ENCODE measurements at regions not wholly inside any gene's neighbourhood (a gene's known extent, or its start where the extent isn't known, plus 50 kb on each side); places are given as distances from the start of the nearest gene placed in this dataset.

GRCh38 chr4:110826656-110827055 lies 203.8 kb upstream of the PITX2 start:
- no peak for TF ChIP-seq CTCF (conservative IDR thresholded peaks at IDR 0.05; ENCODE audit: low read depth, low read length)
- no peak overlapping the region for H2AFZ ChIP-seq (ENCODE audit: low read depth)
- H3K27ac ChIP-seq = no peak overlapping the region
- H3K36me3 ChIP-seq (ENCODE audit: insufficient read depth) = no peaks in the 10 kb centered on the region
- no peak overlapping the region for H3K4me2 ChIP-seq
- no peaks in the 10 kb centered on the region for H3K4me1 ChIP-seq (ENCODE audit: low read depth, poor library complexity, severe bottlenecking)
- no peak overlapping the region for H3K9ac ChIP-seq
- no peaks in the 10 kb centered on the region for H4K20me1 ChIP-seq (ENCODE audit: insufficient read depth)
- no peaks in the 10 kb centered on the region for H3K79me2 ChIP-seq (ENCODE audit: insufficient read depth, low read depth)
- no peak overlapping the region for H3K4me3 ChIP-seq (IDR thresholded peaks at IDR 0.05; ENCODE audit: insufficient read depth, low read depth, low read length)
- no peaks in the 10 kb centered on the region for H3K27me3 ChIP-seq (ENCODE audit: insufficient read depth, low read depth)

GRCh38 chr4:110830461-110830860 lies 207.6 kb upstream of the PITX2 start:
- Histone ChIP-seq H3K4me2 (no peak overlapping the region), H3K4me3 (IDR thresholded peaks at IDR 0.05; ENCODE audit: insufficient read depth, low read depth, low read length) (no peak overlapping the region), H3K9ac (no peak overlapping the region), H3K36me3 (ENCODE audit: insufficient read depth) (no peaks in the 10 kb centered on the region), H3K4me1 (ENCODE audit: low read depth, poor library complexity, severe bottlenecking) (no peaks in the 10 kb centered on the region), H4K20me1 (ENCODE audit: insufficient read depth) (no peaks in the 10 kb centered on the region), H3K27ac (no peak overlapping the region), H2AFZ (ENCODE audit: low read depth) (no peak overlapping the region), H3K27me3 (ENCODE audit: insufficient read depth, low read depth) (no peaks in the 10 kb centered on the region), H3K79me2 (ENCODE audit: insufficient read depth, low read depth) (no peaks in the 10 kb centered on the region)
- TF ChIP-seq CTCF (conservative IDR thresholded peaks at IDR 0.05; ENCODE audit: low read depth, low read length) = no peak

DNA sequence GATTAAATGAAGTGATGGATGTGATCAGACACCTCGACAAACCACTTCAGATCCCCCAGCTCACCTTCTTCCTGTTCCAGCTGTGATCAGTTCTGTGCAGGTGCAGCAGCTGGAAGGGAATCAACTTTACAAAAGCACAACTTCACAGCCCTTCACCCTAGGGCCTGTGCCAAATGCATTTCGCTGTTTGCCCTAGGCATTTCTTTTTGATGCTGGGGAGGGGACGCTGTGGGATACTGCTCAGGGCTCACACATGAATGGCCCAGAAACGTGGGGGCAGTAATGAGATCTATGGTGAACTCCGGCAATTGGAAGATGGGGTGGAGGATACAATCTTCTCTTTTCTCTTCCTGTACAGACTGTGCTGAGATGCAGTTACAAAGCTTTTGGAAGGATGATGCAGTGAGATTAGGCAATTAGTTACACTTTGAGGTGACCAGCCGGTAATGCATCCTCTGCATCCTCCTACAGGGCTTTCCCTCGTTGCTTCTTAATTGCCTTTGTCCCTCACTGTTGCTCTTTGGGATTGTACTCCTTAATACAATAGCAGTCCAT lies 215.1 kb upstream of the PITX2 start:
- no peak overlapping the region for H3K4me2 ChIP-seq
- H3K9ac ChIP-seq = no peak overlapping the region

GRCh38 chr4:110840221-110840654 lies 217.4 kb upstream of the PITX2 start:
- no peak for TF ChIP-seq CTCF (conservative IDR thresholded peaks at IDR 0.05; ENCODE audit: low read depth, low read length)
- no peaks in the 10 kb centered on the region for H4K20me1 ChIP-seq (ENCODE audit: insufficient read depth)

More for the DNA sequence above, 215.1 kb upstream of the PITX2 start:
- Histone ChIP-seq H4K20me1 (ENCODE audit: insufficient read depth) (no peaks in the 10 kb centered on the region), H3K27me3 (ENCODE audit: insufficient read depth, low read depth) (no peaks in the 10 kb centered on the region), H3K27ac (no peak overlapping the region), H3K36me3 (ENCODE audit: insufficient read depth) (no peaks in the 10 kb centered on the region), H3K4me1 (ENCODE audit: low read depth, poor library complexity, severe bottlenecking) (no peaks in the 10 kb centered on the region), H3K79me2 (ENCODE audit: insufficient read depth, low read depth) (no peaks in the 10 kb centered on the region), H3K4me3 (IDR thresholded peaks at IDR 0.05; ENCODE audit: insufficient read depth, low read depth, low read length) (no peak overlapping the region), H2AFZ (ENCODE audit: low read depth) (no peak overlapping the region)
- no peak for TF ChIP-seq CTCF (conservative IDR thresholded peaks at IDR 0.05; ENCODE audit: low read depth, low read length)

More at GRCh38 chr4:110840221-110840654, 217.4 kb upstream of the PITX2 start:
- Histone ChIP-seq H3K4me3 (IDR thresholded peaks at IDR 0.05; ENCODE audit: insufficient read depth, low read depth, low read length) (no peak overlapping the region), H3K9ac (no peak overlapping the region), H3K79me2 (ENCODE audit: insufficient read depth, low read depth) (no peaks in the 10 kb centered on the region), H3K4me1 (ENCODE audit: low read depth, poor library complexity, severe bottlenecking) (no peaks in the 10 kb centered on the region), H3K27me3 (ENCODE audit: insufficient read depth, low read depth) (no peaks in the 10 kb centered on the region), H3K27ac (no peak overlapping the region), H3K36me3 (ENCODE audit: insufficient read depth) (no peaks in the 10 kb centered on the region), H2AFZ (ENCODE audit: low read depth) (no peak overlapping the region), H3K4me2 (no peak overlapping the region)
